ENCODE measurements at regions not wholly inside any gene's neighbourhood (a gene's known extent, or its start where the extent isn't known, plus 50 kb on each side); places are given as distances from the start of the nearest gene placed in this dataset.

- TF ChIP-seq ZFP30 (CRISPR knock-in tag; IDR thresholded peaks at IDR 0.05) (no peak), ZFP3 (CRISPR knock-in tag; IDR thresholded peaks at IDR 0.05) (no peak)
Observed at GRCh38 chr7:32694182-32694581, 197.4 kb downstream of the KBTBD2 start.
